NCI-H748 (cell line): ENCODE measurements at regions not wholly inside any gene's neighbourhood (a gene's known extent, or its start where the extent isn't known, plus 50 kb on each side); places are given as distances from the start of the nearest gene placed in this dataset.

Experiments used
- DNase-seq: peaks from one replicate; lab custom pipeline; 2025; ENCODE audit not compliant: unreplicated experiment; lab: John Stamatoyannopoulos, UW

GRCh38 chr3:84039099-84039498 lies 919.7 kb upstream of the CADM2 start:
- no peak for DNase-seq

DNA sequence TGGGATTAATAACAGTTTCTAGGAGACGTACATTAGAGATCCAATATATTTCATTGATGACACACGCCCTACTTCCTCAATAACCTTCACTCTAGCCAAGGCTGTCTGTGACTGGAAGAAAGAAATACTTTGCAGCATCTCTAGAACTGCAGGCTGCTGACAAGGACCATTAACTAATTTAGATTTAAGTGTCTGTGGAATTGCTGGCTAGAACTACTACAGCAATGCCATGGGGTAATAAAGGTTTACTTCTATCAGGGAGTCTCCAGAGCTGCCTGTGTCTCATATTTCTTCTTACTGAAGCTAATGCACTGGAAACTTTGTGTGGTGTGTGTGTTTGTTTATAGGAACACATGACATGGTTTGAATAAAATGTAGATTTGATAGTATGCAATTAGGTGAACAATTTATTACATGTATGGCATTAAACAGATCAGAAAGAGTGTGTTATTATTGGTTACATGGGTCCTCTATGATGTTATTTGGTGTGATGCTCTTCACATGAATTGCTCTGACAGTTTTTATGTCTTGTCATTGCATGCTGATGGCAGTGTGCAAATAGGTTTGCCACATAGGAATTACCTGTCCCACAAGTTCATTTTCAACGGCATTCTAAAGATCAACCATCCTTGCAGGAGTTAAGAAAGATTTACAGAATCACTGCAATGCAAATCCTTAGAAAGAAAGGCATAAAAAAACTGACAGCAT lies 916.2 kb upstream of the CADM2 start:
- DNase-seq: no peak

DNA sequence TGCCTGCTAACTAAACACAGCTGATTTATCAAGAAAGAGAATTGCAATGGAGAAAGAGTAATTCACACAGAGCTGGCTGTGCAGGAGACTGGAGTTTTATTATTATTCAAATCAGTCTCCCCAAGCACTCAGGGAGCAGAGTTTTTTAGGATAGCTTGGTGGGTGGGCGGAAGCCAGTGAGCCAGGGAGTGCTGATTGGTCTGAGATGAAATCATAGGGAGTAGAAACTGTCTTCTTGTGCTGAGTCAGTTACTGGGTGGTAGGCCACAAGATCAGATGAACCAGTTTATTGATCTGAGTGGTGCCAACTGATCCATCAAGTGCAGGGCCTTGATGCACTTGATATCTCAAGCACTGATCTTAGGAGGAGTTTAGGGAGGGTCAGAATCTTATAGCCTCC lies 891.9 kb upstream of the CADM2 start:
- DNase-seq: no peak

DNA sequence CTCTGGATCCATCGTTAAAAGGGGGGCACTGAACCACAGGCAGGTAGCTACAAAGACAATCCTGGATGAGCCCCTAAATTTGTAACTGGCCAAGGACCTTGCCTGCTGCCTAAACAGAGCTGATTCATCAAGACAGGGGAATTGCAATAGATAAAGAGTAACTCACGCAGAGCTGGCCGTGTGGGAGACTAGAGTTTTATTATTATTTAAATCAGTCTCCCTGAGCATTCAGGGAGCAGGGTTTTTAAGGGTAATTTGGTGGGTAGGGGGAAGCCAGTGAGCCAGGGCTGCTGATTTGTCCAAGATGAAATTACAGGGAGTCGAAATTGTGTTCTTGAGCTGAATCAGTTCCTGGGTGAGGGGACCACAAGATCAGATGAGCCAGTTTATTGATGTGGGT lies 885.1 kb upstream of the CADM2 start:
- DNase-seq: no peak

DNA sequence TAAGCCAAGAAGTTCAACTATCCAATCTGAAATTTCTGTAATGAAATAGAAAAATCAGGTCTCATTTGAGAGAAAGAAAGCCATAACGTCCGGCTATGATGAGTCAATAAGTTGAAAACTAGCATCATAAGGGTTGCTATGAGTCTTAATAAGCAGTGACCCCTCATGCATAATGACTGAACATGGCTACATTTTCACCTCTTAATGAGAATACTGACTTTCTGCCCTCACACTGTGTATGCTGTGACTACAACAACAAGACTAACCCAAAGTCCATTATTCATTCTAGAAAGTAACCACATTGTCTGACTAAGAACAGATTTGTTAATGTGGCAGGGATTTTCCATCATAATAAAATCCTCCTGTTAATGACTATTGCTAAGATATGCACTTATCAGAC lies 884.0 kb upstream of the CADM2 start:
- DNase-seq: no peak

GRCh38 chr3:84077479-84077878 lies 881.3 kb upstream of the CADM2 start:
- DNase-seq: peak; percentile 16

GRCh38 chr3:84082726-84083125 lies 876.1 kb upstream of the CADM2 start:
- no peak for DNase-seq

DNA sequence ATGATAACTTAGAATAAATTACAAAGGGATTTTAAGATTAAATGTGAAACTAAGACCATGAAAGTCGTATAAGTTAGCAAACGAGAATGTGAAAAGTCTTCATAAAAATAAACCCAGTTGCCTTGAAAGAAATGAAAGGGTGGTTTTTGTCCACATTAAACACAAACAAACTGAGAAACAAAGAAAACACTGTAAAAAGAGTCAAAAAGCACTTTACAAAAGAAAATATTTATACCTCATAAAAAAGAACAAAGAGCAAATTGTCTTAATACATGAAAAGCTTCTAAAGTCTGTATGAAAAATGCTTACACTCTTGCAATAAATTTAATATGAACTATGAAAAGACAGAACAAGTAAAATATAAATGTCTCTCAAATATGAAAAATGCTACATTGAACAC lies 865.9 kb upstream of the CADM2 start:
- DNase-seq: no peak

- DNase-seq: no peak
Measured at GRCh38 chr3:84096188-84096587, 862.6 kb upstream of the CADM2 start.

GRCh38 chr3:84100861-84101260 lies 857.9 kb upstream of the CADM2 start:
- DNase-seq: no peak

DNA sequence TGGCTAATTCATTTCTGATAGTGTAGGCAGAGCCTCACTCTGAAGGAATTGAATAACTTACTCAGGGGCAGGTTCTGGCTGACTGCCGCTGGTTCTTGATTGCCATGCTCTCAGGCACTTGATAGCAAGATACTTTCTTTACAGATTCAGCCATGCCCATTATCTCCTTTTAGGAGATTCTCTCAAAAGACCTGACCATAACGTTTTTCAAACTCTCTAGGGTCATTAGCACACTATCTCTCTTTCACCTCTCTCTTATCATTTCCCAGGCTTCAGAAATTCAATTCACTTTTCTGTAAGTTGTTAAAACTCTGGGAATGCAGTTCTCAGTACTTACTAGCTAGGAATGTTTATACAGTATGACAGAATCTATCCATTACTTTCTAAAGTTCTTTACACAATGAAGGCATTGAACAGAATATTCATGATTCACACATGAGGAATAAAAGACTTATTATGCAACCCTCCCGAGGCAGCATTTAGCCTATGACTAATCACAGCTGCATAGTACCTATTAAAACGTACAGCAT lies 850.3 kb upstream of the CADM2 start:
- DNase-seq: no peak

- DNase-seq: no peak
Measured at GRCh38 chr3:84109911-84110310, 848.9 kb upstream of the CADM2 start.

DNA sequence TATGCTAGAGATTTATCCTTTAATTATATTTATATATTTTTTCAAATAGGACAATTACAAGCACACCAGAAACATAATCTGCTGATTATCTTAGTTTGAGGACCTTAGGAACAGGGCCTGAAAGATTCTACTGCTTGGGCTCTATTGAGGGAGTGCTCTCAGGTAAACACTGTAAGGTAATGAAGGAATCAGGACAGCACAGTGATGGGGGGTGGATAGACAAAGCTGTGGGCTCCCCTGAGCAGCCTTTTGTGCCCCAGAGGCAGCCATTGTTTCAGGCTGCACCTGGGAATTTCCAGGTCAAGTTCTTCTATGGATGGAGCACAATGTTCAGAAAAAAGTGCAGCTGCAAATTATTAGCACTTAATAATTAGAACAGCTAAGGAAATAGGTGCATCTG lies 848.0 kb upstream of the CADM2 start:
- DNase-seq: no peak

DNA sequence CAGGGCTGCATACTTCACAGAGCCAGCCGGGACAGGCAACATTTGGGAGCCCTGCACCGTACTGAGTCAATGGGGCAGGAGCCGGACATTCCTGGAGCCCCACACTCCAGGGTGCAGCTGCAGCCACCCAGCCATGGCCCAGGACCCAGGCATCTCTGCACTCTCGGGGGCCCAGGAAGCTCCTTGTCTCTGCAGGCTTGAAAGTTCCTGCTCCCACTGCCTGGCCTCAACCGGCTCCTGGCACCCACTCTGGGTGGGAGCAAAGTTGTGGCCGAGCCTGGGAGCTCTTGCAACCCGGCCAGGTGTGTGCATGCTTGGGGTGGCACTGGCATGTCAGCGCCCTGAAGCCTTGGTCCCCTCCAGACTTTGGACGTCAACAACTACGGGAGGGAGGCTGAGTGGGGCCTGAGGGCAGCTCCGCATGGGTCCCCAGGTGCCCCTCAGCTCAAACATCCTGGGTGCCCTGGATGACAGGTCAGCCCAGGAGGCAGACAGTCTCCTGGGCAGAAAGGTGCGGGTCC lies 833.5 kb upstream of the CADM2 start:
- no peak for DNase-seq

GRCh38 chr3:84125760-84126159 lies 833.0 kb upstream of the CADM2 start:
- no peak for DNase-seq

DNA sequence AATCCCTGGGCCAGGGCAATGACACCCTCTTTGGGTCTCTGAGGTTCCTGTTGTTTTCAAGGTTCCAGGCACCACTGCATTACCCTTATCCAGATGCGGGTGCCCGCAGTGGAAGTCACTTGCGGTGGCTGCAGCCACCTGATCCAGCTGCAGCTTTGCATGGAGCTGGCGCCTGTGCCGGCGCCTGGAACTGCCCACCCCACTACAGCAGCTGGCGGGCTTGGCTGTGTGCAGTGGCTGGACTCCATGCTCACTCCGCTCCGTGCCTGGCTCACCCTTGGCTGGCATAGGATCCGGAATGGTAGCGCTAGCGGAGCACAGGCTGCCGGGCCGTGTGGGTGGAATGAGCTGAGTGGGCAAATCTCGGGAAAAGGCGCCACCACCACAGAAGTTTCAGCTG lies 832.6 kb upstream of the CADM2 start:
- DNase-seq: no peak

GRCh38 chr3:84128024-84128423 lies 830.8 kb upstream of the CADM2 start:
- DNase-seq: no peak

DNA sequence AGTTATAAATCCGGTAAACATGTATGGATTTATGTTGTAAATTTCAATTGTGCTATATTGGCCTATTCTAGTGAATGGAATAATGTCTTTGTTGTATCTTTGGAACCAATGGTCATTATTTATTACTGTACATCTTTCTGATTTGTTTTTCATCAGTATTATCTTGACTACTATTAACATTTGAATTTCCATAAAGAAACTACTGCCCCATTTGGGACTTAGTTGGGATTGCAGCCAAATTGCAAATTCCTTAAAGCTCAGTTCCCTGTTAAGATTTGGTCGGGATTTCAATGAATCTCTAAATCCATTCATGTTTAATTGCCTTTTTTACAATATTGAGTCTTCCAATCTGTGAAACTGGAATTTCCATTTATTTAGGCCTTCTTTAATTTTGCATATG lies 822.4 kb upstream of the CADM2 start:
- no peak for DNase-seq

DNA sequence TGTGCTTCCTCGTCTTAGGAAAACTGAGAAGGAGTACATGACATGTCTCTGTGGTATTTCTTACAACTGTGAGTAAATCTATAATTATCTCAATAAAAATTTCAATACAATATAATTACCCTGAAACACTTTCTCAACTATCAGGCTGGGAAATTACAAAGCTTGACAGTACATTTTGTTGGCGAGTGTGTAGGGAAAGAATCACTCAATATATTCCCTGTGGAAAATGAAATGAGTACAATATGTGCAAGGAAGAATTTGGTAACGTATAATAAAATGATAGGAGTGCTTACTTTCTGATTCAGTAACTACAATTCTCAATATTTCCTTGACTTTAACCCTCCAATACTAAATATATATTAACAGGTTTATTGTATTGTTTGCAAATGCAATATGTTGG lies 818.2 kb upstream of the CADM2 start:
- DNase-seq: no peak

DNA sequence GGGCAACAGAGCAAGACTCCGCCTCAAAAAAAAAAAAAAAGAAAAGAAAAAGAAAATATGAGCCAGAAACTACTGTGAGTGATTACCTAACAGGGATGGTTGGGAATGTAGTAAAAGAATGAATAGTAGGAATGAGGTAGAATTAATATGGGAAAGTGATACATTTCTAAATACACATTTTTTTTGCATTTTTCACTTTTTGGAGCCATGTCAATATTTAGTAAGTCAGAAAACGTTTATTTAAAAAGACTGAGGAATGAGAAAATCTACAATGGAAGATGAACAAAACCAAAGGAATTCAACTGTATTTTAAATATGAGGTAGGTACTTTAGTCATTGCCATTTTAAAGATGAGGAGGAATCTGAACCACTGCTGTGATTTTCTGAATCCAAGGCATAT lies 817.2 kb upstream of the CADM2 start:
- DNase-seq: no peak

DNA sequence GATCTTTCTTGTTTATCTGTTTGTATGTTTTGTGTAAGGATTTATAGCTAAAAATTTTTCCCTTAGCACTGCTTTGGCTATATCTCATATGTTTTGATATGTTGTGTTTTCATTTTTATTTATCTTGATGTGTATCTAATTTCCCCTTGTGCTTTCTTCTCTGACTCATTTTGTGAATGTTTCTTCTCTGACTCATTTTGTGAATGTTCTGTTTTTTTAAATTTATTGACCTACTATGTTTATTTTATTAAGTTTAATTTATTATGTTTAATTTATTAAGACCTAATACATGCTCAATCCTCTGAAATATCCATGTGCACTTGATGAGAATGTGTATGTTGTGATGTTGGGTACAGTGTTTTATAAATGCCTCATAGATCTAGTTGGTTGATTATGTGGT lies 793.5 kb upstream of the CADM2 start:
- DNase-seq: no peak

DNA sequence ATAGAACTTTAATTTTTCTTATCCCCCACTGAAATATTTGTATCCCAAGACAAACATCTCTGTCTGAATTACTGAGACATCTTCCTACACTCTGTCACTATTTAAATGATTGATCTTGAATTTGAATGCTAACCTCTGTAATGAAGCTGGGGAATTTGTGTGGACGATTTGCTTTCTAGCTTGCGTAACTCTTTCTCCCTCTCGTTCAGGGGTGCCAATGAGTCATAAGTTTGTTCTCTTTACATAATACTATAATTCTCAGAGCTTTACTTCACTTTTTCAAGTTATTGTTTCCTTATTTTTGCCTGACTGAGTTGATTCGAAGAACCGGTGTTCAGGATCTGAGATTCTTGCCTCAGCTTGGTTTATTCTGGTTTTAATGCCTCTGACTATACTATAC lies 783.3 kb upstream of the CADM2 start:
- no peak for DNase-seq

- DNase-seq: no peak
Measured at GRCh38 chr3:84184937-84185336, 773.9 kb upstream of the CADM2 start.
